Right lung (tissue), 2 donors: ENCODE measurements at regions not wholly inside any gene's neighbourhood (a gene's known extent, or its start where the extent isn't known, plus 50 kb on each side); places are given as distances from the start of the nearest gene placed in this dataset.
A peak's percentile ranks its signal among the peaks of the same experiment; 100 is the strongest.

Experiments used
- DNase-seq, 2 donors: peaks; one replicate each; pipeline ENCODE4 v3.0.0-alpha.2; 2013

GRCh38 chr3:22476976-22477375, 726.0 kb upstream of the ZNF385D start:
- peak in 1 of 2 donors; percentile 6 for DNase-seq

GRCh38 chr3:22485954-22486353, 717.2 kb upstream of the UBE2E2 start:
- no peak for DNase-seq

GRCh38 chr3:22490747-22491146, 712.4 kb upstream of the UBE2E2 start:
- no peak for DNase-seq

- no peak for DNase-seq
Measured at GRCh38 chr3:22491344-22491743, 711.8 kb upstream of the UBE2E2 start.

GRCh38 chr3:22492342-22492741, 710.8 kb upstream of the UBE2E2 start:
- DNase-seq, result no peak

- DNase-seq, result no peak
Measured at GRCh38 chr3:22495241-22495640, 707.9 kb upstream of the UBE2E2 start.

- peak; percentile 51 to 66 for DNase-seq
Measured at GRCh38 chr3:22495791-22496190, 707.3 kb upstream of the UBE2E2 start.

GRCh38 chr3:22496641-22497040, 706.5 kb upstream of the UBE2E2 start:
- DNase-seq, result peak in 1 of 2 donors; percentile 18

GRCh38 chr3:22506871-22507270, 696.3 kb upstream of the UBE2E2 start:
- DNase-seq, result no peak

GRCh38 chr3:22507709-22508108, 695.4 kb upstream of the UBE2E2 start:
- DNase-seq, result no peak

- DNase-seq, result no peak
Measured at GRCh38 chr3:22523925-22524324, 679.2 kb upstream of the UBE2E2 start.

GRCh38 chr3:22526266-22526837, 676.8 kb upstream of the UBE2E2 start:
- peak; percentile 47 to 51 for DNase-seq

GRCh38 chr3:22536541-22536940, 666.6 kb upstream of the UBE2E2 start:
- DNase-seq, result no peak

GRCh38 chr3:22537560-22537959, 665.6 kb upstream of the UBE2E2 start:
- no peak for DNase-seq

GRCh38 chr3:22542311-22542710, 660.8 kb upstream of the UBE2E2 start:
- no peak for DNase-seq

GRCh38 chr3:22555753-22556435, 647.2 kb upstream of the UBE2E2 start:
- DNase-seq, result peak; percentile 31 to 33

GRCh38 chr3:22565393-22565792, 637.7 kb upstream of the UBE2E2 start:
- DNase-seq, result no peak

GRCh38 chr3:22568285-22568684, 634.8 kb upstream of the UBE2E2 start:
- no peak for DNase-seq

- DNase-seq, result no peak
Measured at GRCh38 chr3:22569570-22569969, 633.6 kb upstream of the UBE2E2 start.

GRCh38 chr3:22581007-22581406, 622.1 kb upstream of the UBE2E2 start:
- no peak for DNase-seq

- no peak for DNase-seq
Measured at GRCh38 chr3:22582266-22582665, 620.9 kb upstream of the UBE2E2 start.

- peak; percentile 2 to 4 for DNase-seq
Measured at GRCh38 chr3:22585504-22585903, 617.6 kb upstream of the UBE2E2 start.

GRCh38 chr3:22585911-22586310, 617.2 kb upstream of the UBE2E2 start:
- DNase-seq, result peak; percentile 40 to 48

GRCh38 chr3:22587446-22587845, 615.7 kb upstream of the UBE2E2 start:
- no peak for DNase-seq
